GOT3 (cell line): ENCODE measurements at regions not wholly inside any gene's neighbourhood (a gene's known extent, or its start where the extent isn't known, plus 50 kb on each side); places are given as distances from the start of the nearest gene placed in this dataset.

ENCODE experiments used
- DNase-seq: peaks from one replicate; lab custom pipeline; 2025; ENCODE audit warnings: mixed read lengths; lab: John Stamatoyannopoulos, UW

DNA sequence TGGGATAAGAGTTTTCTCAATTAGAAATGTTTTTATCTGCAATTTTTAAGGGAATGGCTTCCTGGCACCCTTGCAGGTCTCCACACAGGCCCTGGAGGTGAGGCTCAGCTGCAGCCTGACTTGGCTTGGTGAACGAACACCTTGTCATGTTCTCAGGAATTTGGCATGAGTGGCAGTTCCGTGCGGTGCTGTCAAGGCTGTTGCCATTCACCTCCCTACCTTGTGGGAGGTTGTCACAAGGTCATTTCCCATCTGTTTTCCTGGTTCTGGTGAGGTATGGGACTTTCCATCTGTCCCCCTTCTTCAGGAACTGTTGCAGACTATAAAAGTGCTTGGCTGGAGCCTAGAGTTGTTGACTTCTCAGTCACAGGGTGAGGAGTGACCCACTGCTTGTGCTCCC, 82.9 kb downstream of the ELOVL4 start:
- no peak for DNase-seq

DNA sequence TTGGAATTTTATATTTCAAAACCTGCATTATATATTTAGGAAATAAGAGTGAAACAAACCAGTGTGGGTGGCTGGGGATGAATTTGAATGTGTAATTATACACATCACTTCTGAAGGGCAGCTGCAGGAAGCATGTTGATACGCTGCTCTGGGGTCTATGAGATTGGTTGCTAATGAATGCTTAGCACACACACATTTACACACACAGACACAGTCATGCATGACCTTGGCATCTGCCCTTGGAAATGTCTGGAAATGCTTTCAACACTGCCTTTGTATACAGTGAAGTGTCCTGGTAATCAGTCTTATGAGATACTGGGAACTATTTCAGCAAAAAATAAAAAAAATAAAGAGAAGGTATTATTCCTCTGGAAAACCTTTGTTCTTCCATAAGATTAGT, 83.4 kb downstream of the ELOVL4 start:
- DNase-seq: no peak

DNA sequence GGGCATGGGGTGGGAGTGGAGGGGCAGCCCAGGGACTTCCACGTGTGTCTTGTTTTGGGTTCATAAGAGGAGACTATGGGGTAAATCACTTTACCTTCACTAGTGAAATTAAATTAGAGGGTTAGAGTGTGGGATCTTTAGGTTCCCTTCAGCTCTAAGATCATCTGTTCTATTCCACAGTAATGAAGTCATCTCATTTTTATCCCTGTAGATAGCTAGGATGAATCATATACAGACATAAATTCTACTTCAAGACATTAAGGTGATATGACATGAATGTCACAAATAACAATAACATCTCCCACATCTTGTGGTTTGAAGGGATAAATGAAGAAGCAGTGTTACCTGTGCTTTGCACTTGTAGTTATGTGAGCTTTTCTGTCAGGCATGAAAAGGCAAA, 83.8 kb downstream of the ELOVL4 start:
- DNase-seq: no peak

DNA sequence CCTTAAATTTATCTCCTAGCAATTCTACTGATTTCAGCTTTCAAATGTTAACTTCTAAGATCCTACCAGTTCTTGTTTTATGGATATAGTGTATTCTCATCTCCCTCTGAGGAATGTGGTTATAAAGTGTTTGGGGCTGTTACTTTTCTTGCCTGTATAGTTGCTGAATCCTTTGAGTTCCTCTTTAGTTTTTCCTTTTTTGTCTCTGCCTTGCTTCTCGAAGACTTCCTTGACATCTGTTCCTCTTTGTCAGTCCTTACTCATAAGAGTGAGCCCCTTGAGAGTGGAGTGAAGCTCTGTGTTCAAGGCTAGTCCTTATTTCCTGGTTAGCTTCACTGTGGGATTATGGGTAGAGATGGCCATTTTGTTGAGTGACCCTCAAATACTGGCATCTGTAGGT, 84.6 kb downstream of the ELOVL4 start:
- DNase-seq: no peak

DNA sequence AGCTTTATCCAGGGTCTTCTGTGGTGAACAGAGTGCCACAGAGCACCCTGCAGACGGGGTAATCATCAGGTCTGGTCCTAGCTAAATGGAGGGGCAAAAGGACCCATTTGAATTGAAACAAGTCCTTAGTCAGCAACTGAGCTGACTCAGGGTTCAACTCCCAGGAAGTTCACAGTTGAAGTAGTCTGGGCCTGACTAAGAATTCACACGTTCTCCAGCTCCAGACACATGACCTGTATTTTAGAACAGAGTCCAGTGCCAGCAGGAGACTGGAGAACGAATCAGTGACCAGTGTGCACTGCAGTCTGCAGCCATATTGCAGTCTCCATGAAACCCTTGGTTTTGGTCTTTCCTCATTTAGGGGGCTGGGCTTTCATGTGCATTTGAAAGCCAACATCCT, 85.2 kb downstream of the ELOVL4 start:
- no peak for DNase-seq

DNA sequence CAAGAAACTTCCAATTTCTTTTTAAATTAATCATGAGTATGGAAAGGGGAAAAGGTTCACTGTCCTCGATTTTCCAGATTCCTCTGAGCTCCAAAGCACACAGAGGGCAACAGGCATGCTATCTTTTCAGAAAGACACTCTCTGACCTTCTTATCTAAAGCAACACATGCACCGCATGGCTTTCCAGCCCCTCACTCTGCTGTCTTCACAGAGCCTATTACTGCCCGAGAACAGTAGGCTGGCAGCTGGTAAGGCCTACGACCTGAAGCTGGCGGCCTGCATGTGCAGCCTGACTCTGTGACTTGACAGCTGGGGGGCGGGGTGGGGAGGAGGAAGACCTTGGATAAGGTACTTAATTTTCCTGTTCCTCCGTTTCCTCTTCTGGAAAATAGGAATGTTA, 86.3 kb downstream of the ELOVL4 start:
- no peak for DNase-seq

DNA sequence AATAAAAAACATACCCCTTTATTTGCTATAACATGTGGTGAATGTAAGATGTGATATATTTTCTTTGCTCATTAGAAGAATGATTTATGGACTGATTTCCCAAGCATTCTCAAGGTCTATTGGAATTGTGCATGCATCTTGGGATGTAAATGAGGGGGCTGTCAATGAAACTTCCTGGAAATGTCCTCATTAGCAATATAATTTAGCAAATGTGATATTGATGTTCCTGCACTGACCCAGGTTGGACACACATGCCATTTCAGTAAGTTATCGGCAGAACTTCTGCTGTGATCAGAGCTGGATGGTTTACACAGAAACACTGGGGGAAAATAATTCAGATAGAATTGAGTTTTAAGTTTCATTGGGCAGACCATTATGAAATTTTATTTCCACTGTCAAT, 99.9 kb downstream of the ELOVL4 start:
- no peak for DNase-seq

DNA sequence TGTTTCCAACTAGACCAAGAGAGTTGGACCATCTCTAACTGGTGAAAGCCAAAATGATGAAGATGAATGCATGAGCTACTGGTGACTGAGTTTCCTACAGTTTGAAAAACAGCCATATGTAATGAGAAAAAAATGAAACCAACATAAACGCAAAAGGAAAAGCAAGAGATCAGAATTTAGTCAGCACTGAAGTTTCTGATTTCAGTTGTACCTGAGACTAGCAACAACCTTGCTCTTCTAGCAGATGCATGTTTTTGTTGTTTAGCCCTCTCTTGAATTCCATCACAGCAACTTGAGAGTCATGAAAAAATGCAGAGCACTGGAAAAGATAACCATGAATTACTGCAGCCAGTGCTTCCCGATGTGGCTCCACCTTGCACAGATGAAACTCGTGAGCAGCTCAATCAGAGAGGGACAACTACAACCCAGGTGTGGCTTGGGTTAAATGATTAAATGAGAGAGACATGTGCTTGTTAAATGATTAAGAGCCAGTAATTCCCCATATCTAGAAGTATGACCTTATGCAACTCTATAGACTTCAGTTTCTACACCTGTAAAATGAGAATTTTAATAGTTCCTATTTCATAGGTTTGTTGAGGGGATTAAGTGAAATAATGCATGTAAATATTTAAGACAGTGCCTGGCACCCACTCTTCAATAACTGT, 104.8 kb downstream of the ELOVL4 start:
- DNase-seq: no peak

DNA sequence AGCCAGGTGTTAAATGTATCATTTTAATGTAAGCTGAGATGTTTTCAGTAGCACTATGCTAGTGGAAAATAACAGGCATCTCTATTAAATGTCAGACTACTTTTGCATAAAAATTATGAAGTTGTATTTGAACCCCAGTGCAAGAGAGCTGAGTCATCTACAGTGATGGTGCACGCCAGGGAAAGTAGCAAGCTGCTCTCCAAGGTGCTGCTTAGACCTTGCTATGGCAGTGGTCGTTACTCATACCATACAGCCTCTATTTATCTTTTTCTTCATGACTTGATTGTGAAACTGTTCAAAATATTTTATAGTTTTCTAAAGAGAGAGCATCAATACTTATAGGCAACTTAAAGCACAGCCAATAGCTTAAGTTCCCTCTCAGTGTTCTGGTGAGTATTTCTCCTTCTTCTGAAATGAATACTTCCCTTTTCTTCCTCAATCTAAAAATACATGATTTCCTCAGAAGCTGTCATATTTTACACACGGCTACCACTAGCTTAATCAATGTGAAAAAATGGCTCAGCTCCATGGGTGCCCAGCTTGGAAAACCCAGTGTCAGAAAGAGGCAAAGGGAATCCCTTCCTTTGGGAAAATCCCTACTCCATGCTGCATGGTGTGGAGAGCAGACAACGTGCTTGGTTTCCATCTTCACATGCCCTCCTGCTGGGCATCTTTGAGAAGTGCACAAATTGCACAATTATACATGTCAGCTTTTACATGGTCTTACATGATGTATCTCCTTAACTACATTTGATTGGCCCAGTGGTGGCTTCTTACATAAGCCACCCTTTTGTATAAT, 105.6 kb downstream of the ELOVL4 start:
- DNase-seq: no peak

DNA sequence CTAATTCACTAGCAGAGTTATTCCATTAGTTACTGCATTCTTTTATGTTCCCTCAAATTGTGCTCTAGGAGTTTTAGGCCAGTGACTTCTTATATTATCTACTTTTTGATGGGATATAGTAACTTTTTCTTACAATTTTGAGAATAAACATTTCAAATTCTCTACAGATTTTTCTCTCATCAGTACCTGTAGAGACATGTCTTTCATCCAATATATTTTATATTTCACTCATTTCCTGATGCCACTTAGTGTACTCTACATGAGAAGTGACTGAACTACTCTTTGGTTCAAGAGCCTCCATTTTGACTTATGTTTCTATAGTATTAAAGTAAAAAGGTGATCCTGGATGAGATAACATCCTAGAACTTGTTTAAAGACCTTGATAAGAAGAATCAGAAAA, 108.5 kb downstream of the ELOVL4 start:
- no peak for DNase-seq

DNA sequence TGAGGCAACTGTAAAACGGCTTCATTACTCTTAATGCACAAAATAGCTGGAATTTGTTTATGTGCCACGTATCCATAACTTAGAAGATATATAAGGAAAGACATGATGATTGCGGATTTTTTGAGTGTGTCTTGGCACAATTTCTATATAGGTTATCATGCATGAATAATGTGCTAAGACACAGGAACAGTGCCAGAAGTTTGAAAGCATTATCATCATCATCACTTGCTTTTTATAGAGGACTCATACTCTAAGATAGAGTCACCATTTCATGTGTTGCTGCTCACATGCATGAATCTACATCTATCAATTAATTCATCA, 113.4 kb downstream of the ELOVL4 start:
- DNase-seq: no peak

DNA sequence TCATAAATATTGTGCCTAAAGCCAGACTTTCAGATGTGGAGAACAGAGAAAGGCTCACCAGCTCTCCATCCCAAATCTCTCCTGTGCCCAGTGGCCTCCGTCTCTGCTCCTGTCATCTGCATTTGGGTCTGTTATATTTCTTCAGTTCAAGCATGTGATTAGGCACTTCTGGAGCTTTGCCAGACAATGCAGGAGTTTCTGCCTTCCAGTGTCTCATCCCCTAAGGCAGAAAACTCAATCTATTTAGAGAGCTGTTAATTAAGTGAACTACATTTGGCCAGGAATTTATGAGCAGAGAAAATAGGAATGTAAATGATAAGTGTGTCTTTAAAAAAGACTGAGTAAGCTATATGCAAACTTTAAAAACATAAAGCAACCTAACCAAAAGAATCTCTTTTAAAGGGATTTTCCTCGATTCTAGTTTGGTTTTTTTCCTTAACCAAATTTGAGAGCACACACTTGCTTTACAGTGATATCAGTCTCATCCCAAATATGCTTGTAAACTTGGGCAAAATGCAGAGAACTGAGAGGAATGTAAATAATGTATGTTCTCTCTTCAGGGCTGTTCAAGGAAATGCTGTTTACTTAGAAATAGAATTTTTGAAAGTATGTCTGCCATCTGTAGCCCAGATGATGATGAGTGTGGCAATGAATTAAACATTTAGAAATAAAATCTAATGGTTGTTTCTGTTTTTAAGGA, 113.9 kb downstream of the ELOVL4 start:
- DNase-seq: no peak

DNA sequence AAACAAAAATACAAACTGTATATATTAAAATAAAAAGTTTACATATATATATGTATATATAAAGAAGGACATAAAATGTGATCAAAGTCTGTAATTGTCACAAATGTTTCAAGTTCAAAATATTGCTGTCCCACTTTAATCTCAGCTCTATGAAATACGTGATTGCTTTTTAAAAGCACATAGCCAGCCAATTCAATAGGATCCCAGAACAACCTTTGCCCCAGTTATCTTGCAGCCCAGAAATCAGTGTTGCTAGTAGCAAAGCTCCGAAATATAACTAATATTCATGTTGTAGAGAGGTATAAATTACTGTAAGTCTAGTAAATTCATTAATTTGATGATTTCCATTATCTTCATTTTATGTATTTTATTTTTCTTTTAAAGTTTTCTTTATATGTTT, 114.6 kb downstream of the ELOVL4 start:
- no peak for DNase-seq

DNA sequence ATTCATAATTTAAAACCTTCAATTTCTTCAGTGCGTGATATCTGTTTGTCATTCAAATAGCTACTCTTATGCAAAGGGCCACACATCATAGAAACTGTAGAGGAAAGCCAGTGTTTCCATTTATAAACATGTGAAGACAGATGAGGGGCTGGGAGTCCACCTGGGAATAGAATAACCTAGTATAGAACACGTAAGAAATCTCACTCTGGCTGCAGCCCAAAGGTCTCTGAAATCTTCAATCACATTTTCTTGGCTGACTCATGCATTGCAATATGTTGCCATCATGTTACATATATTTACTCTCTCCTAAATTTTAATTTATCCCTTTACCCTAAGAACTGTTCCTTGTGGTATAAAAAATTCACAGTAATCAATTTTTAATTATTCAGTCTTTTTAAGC, 123.2 kb downstream of the ELOVL4 start:
- DNase-seq: no peak

DNA sequence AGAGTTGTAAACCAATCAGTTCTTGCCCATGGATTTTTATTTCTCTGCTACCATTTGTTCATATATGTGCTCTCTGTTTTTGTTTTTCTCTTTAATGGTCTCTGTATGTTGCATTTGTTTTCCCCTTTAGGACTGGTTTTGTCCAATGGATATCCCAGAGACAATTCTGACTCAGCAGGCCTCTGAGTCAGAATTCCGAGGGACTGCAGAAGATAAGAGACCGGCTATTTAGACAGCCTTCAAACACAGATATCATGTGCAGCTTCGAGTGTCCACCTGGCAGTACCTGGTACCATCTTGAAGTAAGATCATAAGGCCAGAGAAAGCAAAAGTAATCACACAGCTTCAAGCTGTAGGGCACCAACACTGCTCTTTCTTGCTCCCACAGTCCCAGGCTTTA, 125.5 kb downstream of the ELOVL4 start:
- DNase-seq: no peak

DNA sequence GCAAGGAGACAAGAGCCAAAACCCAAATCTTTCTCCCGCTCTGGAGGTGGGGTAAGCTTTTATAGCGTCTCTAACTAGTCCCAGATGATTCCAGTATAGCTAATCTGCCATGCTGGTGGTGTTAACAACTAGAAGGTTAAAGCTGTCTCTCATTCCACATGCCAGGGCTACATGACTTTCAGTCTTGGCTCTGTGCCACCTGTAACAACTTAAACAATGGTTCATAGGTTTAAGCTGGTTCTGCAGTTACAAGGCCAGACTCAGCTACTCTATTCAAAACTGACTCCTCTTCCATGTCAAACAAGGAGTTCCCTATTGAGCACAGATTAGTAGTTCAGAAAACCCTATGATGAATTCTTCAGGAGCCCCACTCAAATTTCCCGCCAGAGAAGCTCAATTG, 128.9 kb downstream of the ELOVL4 start:
- DNase-seq: no peak

DNA sequence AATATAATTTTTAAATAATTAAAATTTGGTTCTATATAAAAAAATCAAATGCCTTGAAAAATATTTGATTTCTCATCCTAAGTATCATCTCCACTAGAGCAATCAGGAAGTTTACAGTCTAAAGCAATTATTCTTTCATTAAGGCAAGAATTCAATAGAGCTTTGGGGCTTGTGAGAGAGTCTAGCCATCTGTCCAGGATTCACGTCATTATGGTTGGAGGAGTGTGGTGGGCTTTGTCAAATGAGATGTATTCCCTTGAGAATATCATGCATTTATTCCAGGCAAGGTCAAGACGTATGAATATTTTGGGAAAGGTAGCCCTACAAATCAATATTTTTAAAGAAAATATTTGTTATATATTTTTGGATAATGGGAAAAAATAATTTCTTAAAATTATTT, 132.4 kb downstream of the ELOVL4 start:
- DNase-seq: no peak

DNA sequence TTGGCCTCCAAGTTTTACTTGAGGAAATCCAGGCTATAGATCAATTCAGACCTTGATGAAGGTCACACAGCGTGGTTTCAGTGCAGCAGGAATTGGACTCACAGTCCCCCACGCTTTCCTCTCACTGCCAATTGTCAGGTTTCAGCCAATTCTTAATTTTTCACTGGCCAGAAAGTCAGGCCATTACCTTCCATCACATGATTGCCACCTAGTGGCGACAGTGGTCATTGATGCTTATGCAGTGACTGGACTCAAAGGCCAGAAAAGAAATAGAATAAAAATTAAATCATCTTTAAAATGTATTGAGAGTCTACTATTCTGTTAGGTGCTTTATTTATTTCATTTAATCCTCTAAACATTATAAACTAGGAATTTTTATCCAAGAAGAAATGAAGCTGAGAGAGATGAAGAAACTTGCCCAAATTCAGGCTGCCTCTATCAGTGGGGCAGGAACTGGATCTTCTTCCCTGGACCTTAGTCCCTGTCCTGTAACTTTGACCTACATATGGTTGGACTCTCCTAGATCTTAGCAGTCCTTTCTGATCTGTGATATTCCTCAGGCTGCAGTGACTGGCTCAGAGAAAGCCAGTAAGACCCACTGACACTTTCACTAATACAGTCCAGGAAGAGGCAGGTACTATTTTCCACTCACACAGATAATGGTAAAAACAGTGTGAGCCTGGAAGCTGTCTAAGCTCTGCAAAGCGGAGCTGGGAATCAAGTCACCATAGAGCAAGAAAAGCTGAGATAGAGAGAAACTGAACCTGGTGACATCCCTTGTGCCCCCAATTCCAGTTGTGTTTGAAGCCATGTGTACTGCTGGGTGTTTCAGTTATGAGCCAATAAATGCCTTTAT, 133.3 kb downstream of the ELOVL4 start:
- peak; percentile 1 for DNase-seq

DNA sequence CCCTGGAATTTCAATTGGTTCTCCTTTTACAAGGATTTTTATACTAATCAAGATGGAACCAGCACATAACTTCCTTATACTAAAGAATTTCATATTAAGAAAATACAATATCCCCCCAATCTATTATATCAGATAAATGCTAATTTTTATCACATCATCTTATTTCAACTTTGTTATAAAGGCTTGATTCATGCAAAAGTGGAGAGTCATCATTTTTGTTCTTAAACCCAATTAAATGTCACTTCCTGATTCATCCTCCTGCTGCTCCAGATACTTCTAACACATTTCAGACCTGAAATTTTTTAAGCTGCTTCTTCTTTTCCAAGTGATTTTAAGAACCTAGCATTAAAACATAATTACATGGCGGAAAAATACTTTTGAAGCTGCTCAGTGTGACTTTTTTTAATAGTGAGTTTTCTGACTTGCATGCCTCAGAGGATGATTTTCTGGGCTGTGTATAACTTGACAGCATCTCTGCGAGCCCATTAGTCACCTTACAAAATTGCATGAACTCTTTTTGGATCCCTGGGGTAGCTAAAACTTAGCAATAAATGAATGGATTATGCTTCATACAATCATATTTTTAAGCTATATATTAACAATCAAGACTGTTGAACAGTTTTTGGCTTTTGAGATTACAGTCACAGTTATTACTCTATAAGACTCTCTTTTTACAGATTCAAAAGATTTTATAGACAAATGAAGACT, 134.1 kb downstream of the ELOVL4 start:
- no peak for DNase-seq

DNA sequence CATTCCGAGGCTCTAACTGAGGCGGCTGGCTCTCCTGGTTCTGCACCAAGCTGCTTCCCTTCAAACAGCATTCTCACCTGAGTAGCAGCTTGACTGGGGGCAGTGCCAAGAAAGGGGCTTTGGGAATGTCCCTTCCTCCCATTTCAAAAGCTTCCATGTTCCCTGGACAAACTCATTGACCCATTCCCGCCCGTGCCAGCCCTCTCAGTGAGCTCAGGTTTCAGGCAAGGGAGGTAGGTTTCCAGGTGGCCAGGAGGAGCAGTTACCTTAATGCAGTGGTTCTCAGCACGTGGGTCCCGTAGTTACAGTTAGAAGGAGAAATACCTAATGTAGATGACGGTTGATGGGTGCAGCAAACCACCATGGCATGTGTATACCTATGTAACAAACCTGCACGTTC, 135.2 kb downstream of the ELOVL4 start:
- no peak for DNase-seq

DNA sequence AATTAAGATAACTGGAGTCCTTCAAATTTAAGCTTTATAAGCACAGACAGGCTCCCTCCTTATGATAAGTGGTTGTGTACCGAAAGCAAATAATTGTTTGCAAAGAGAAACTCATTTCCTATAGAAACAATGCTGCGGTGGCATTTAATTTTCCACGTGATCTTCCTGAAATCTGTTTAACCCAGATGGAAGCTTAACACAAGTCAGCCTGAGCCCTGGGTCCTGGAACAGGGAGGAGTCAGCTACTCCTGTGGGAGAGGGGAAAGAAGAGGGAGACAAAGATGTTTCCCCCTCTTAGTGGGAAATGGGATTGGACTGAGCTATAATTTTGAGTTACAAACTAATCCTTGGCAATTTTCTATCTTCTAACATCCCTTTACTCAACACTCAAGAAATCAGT, 136.5 kb downstream of the ELOVL4 start:
- no peak for DNase-seq

DNA sequence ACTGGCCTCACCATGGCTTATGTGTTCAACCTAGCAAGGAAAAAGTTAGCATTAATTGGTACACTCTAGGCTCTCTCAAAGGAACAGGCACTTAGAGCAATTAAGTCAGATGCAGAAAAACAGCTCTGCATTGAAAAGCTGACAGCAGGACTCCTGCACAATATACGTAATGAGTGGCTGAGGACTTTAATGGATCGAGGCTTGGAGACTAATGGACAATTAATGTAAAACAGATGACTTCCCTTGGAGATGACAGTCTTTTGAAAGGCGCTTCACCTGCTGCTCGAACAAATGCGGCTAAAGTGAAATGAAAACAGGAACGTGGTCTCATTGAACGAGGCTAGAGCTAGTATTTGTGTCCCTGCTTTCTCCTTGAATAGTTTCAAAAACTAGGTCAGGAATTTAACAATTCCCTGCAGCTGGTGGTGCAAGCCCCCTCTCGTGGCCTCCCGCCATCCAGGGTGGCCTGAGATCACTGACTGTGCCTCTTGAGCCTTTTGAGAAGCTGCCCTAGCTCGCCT, 137.1 kb downstream of the ELOVL4 start:
- DNase-seq: no peak
